CD4-positive, alpha-beta T cell treated with Interleukin-2 at 100 ng/mL for 4 hours (primary cell): ENCODE measurements at regions not wholly inside any gene's neighbourhood (a gene's known extent, or its start where the extent isn't known, plus 50 kb on each side); places are given as distances from the start of the nearest gene placed in this dataset.

ENCODE experiments used
- DNase-seq: peaks from one replicate; pipeline ENCODE4 v3.0.0-alpha.2; 2020; ENCODE audit warnings: low spot score

- no peak for DNase-seq
Measured at GRCh38 chr6:97591955-97592354, 308.9 kb upstream of the MMS22L start.

GRCh38 chr6:97594844-97595243, 311.8 kb upstream of the MMS22L start:
- DNase-seq, result no peak

- no peak for DNase-seq
Measured at GRCh38 chr6:97621111-97621510, 338.1 kb upstream of the MMS22L start.

- no peak for DNase-seq
Measured at GRCh38 chr6:97626671-97627441, 343.8 kb upstream of the MMS22L start.

- DNase-seq, result no peak
Measured at GRCh38 chr6:97629180-97629579, 346.2 kb upstream of the MMS22L start.

- no peak for DNase-seq
Measured at GRCh38 chr6:97630604-97631003, 347.6 kb upstream of the MMS22L start.

- DNase-seq, result no peak
Measured at GRCh38 chr6:97632341-97632740, 349.3 kb upstream of the MMS22L start.

- no peak for DNase-seq
Measured at GRCh38 chr6:97639702-97640101, 356.7 kb upstream of the MMS22L start.

- DNase-seq, result no peak
Measured at GRCh38 chr6:97644353-97644752, 361.3 kb upstream of the MMS22L start.

GRCh38 chr6:97645757-97646156, 362.7 kb upstream of the MMS22L start:
- DNase-seq, result no peak

- DNase-seq, result no peak
Measured at GRCh38 chr6:97653076-97653475, 370.1 kb upstream of the MMS22L start.

- no peak for DNase-seq
Measured at GRCh38 chr6:97653517-97653916, 370.5 kb upstream of the MMS22L start.

GRCh38 chr6:97654674-97655073, 371.7 kb upstream of the MMS22L start:
- DNase-seq, result no peak

GRCh38 chr6:97656236-97656635, 373.2 kb upstream of the MMS22L start:
- no peak for DNase-seq

GRCh38 chr6:97656706-97657350, 373.8 kb upstream of the MMS22L start:
- DNase-seq, result no peak

GRCh38 chr6:97658090-97658489, 375.1 kb upstream of the MMS22L start:
- DNase-seq, result no peak

- no peak for DNase-seq
Measured at GRCh38 chr6:97663252-97663651, 380.2 kb upstream of the MMS22L start.

GRCh38 chr6:97665446-97665845, 382.4 kb upstream of the MMS22L start:
- no peak for DNase-seq

GRCh38 chr6:97666889-97667288, 383.9 kb upstream of the MMS22L start:
- DNase-seq, result no peak

- no peak for DNase-seq
Measured at GRCh38 chr6:97668716-97669115, 385.7 kb upstream of the MMS22L start.

GRCh38 chr6:97669191-97670031, 386.4 kb upstream of the MMS22L start:
- no peak for DNase-seq

GRCh38 chr6:97674802-97675201, 391.8 kb upstream of the MMS22L start:
- no peak for DNase-seq

GRCh38 chr6:97677626-97678025, 394.6 kb upstream of the MMS22L start:
- no peak for DNase-seq
